Neural cell (in vitro differentiated cells): ENCODE measurements at regions not wholly inside any gene's neighbourhood (a gene's known extent, or its start where the extent isn't known, plus 50 kb on each side); places are given as distances from the start of the nearest gene placed in this dataset.

ENCODE experiments used
- H2AFZ ChIP-seq: fragments of 200-600, 300-800 bp; sonication (generic), shearing (Covaris generic); 2 replicates; pipeline ENCODE4 v1.6.0; 2014; ENCODE audit warnings: low read depth, mild to moderate bottlenecking, antibody characterized with exemption, low read length, moderate library complexity
- H3F3A ChIP-seq: fragments of 200-600 bp; shearing (Covaris generic); 2 replicates; pipeline ENCODE4 v1.6.1; 2016; ENCODE audit warnings: mild to moderate bottlenecking, moderate library complexity, mixed read lengths, antibody characterized with exemption, low read length; ENCODE audit not compliant: insufficient read depth, poor library complexity, severe bottlenecking
- H3K27ac ChIP-seq: fragments of 200-600, 300-800 bp; sonication (generic), shearing (Covaris generic); 2 replicates; pipeline ENCODE4 v1.5.1; 2014; ENCODE audit warnings: mild to moderate bottlenecking, low read length, moderate library complexity
- H3K27me3 ChIP-seq: fragments of 300-800, 200-600 bp; sonication (generic), shearing (Covaris generic); 2 replicates; pipeline ENCODE4 v1.6.0; 2014; ENCODE audit warnings: mild to moderate bottlenecking, low read depth, low read length, moderate library complexity; ENCODE audit not compliant: insufficient read depth
- H3K36me3 ChIP-seq: fragments of 300-800, 200-600 bp; sonication (generic), shearing (Covaris generic); 2 replicates; pipeline ENCODE4 v1.5.1; 2014; ENCODE audit warnings: mild to moderate bottlenecking, antibody characterized with exemption, low read length, moderate library complexity; ENCODE audit not compliant: insufficient read depth
- H3K4me2 ChIP-seq: fragments of 300-800, 200-600 bp; sonication (generic), shearing (Covaris generic); 2 replicates; pipeline ENCODE4 v1.6.0; 2014; ENCODE audit warnings: mild to moderate bottlenecking, low read length
- H3K4me3 ChIP-seq: fragments of 300-800, 200-600 bp; sonication (generic), shearing (Covaris generic); 2 replicates; pipeline ENCODE4 v1.5.1; 2014; ENCODE audit warnings: mild to moderate bottlenecking, low read length, moderate library complexity
- H3K79me2 ChIP-seq: fragments of 200-600 bp; shearing (Covaris generic); replicated peaks from 2 replicates; pipeline ENCODE4 v1.6.0; 2014; ENCODE audit warnings: mild to moderate bottlenecking, low read length, moderate library complexity; ENCODE audit not compliant: insufficient read depth
- H3K9ac ChIP-seq: fragments of 300-800, 200-600 bp; sonication (generic), shearing (Covaris generic); 2 replicates; pipeline ENCODE4 v1.6.1; 2016; ENCODE audit warnings: mild to moderate bottlenecking, low read length, mixed read lengths
- H3K9me2 ChIP-seq: fragments of 200-600 bp; shearing (Covaris generic); 2 replicates; pipeline ENCODE4 v1.6.1; 2016; ENCODE audit warnings: mild to moderate bottlenecking, low read length, mixed read lengths; ENCODE audit not compliant: insufficient read depth
- H3K9me3 ChIP-seq: fragments of 200-600, 300-800 bp; sonication (generic), shearing (Covaris generic); 2 replicates; pipeline ENCODE4 v1.6.1; 2016; ENCODE audit warnings: mild to moderate bottlenecking, mixed run types, low read length, moderate library complexity, mixed read lengths
- H4K20me1 ChIP-seq: fragments of 200-600 bp; shearing (Covaris generic); 2 replicates; pipeline ENCODE4 v1.6.1; 2016; ENCODE audit warnings: mild to moderate bottlenecking, mixed run types; ENCODE audit not compliant: insufficient read depth
- EP300 ChIP-seq: fragments of 450-650 bp; conservative IDR thresholded peaks from 2 replicates; pipeline ENCODE4 v1.6.1; 2014; ENCODE audit warnings: antibody characterized with exemption, mild to moderate bottlenecking, moderate library complexity; ENCODE audit not compliant: poor library complexity, severe bottlenecking
- EZH2 ChIP-seq: fragments of 200-600, 300-800 bp; shearing (Covaris generic), sonication (generic); IDR thresholded peaks from 2 replicates; pipeline ENCODE4 v1.6.1; 2014; ENCODE audit warnings: antibody characterized with exemption, low read length, borderline replicate concordance, mild to moderate bottlenecking; ENCODE audit not compliant: insufficient read depth, poor library complexity, severe bottlenecking
- MXI1 ChIP-seq: fragments of 450-650 bp; conservative IDR thresholded peaks from 2 replicates; pipeline ENCODE4 v1.6.1; 2014; ENCODE audit warnings: antibody characterized with exemption, mild to moderate bottlenecking; ENCODE audit not compliant: poor library complexity, severe bottlenecking
- POLR2AphosphoS5 ChIP-seq: IDR thresholded peaks from 2 replicates; pipeline ENCODE4 v1.6.1; 2012
- RAD21 ChIP-seq: fragments of 450-650 bp; conservative IDR thresholded peaks from 2 replicates; pipeline ENCODE4 v1.6.1; 2014; ENCODE audit warnings: antibody characterized with exemption, mild to moderate bottlenecking, moderate library complexity
- SMC3 ChIP-seq: fragments of 450-650 bp; conservative IDR thresholded peaks from 2 replicates; pipeline ENCODE4 v1.6.1; 2014; ENCODE audit warnings: antibody characterized with exemption, mild to moderate bottlenecking, moderate library complexity; ENCODE audit not compliant: poor library complexity
- TAF1 ChIP-seq: IDR thresholded peaks from 2 replicates; pipeline ENCODE4 v1.6.1; 2012; ENCODE audit warnings: low read depth
- TF ChIP-seq, protein P1 (sequence below): IDR thresholded peaks from 2 replicates; pipeline ENCODE4 v1.6.1; 2012; ENCODE audit warnings: borderline replicate concordance
- TF ChIP-seq, protein P2 (sequence below): fragments of 450-650 bp; IDR thresholded peaks from 2 replicates; pipeline ENCODE4 v1.5.1; 2014; ENCODE audit warnings: antibody characterized with exemption, mild to moderate bottlenecking, moderate library complexity; ENCODE audit not compliant: poor library complexity, severe bottlenecking

DNA sequence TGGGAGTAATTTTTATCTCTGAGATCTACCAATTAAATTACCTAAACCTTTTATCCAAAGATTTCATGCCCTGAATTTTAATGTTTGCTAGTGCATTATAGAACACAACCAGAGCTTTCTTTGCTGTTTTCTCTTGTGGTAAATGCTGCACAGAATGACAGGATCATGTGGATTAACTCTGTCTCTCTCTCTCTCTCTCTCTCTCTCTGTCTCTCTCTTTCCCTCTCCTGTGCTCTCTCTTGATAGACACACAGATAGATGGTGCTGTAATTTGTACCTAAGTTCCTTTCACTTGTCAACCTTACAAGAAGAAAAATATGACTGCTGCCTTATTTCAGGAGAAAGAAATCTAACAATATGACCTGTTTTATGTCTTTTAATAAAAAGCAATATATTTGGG, 211.2 kb upstream of the WDFY3 start:
- no peak for TF ChIP-seq EZH2
- TF ChIP-seq, protein P1, sequence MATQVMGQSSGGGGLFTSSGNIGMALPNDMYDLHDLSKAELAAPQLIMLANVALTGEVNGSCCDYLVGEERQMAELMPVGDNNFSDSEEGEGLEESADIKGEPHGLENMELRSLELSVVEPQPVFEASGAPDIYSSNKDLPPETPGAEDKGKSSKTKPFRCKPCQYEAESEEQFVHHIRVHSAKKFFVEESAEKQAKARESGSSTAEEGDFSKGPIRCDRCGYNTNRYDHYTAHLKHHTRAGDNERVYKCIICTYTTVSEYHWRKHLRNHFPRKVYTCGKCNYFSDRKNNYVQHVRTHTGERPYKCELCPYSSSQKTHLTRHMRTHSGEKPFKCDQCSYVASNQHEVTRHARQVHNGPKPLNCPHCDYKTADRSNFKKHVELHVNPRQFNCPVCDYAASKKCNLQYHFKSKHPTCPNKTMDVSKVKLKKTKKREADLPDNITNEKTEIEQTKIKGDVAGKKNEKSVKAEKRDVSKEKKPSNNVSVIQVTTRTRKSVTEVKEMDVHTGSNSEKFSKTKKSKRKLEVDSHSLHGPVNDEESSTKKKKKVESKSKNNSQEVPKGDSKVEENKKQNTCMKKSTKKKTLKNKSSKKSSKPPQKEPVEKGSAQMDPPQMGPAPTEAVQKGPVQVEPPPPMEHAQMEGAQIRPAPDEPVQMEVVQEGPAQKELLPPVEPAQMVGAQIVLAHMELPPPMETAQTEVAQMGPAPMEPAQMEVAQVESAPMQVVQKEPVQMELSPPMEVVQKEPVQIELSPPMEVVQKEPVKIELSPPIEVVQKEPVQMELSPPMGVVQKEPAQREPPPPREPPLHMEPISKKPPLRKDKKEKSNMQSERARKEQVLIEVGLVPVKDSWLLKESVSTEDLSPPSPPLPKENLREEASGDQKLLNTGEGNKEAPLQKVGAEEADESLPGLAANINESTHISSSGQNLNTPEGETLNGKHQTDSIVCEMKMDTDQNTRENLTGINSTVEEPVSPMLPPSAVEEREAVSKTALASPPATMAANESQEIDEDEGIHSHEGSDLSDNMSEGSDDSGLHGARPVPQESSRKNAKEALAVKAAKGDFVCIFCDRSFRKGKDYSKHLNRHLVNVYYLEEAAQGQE: no peak
- no peak for TF ChIP-seq TAF1
- TF ChIP-seq, protein P2, sequence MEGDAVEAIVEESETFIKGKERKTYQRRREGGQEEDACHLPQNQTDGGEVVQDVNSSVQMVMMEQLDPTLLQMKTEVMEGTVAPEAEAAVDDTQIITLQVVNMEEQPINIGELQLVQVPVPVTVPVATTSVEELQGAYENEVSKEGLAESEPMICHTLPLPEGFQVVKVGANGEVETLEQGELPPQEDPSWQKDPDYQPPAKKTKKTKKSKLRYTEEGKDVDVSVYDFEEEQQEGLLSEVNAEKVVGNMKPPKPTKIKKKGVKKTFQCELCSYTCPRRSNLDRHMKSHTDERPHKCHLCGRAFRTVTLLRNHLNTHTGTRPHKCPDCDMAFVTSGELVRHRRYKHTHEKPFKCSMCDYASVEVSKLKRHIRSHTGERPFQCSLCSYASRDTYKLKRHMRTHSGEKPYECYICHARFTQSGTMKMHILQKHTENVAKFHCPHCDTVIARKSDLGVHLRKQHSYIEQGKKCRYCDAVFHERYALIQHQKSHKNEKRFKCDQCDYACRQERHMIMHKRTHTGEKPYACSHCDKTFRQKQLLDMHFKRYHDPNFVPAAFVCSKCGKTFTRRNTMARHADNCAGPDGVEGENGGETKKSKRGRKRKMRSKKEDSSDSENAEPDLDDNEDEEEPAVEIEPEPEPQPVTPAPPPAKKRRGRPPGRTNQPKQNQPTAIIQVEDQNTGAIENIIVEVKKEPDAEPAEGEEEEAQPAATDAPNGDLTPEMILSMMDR: peak; percentile 18
- no peak for TF ChIP-seq SMC3
- peak; percentile 56 for TF ChIP-seq POLR2AphosphoS5
- peak; percentile 88 for TF ChIP-seq EP300
- TF ChIP-seq MXI1: no peak
- TF ChIP-seq RAD21: no peak
- Histone ChIP-seq H4K20me1 (no peaks in the 10 kb centered on the region), H3K9ac (no peak overlapping the region), H3K79me2 (no peaks in the 10 kb centered on the region), H3F3A (peaks cover 3% of the 10 kb centered on the region), H2AFZ (no peak overlapping the region), H3K4me2 (no peak overlapping the region), H3K27me3 (no peaks in the 10 kb centered on the region), H3K36me3 (no peaks in the 10 kb centered on the region), H3K9me3 (no peaks in the 10 kb centered on the region), H3K9me2 (no peaks in the 10 kb centered on the region), H3K27ac (peak overlapping the region; percentile 37), H3K4me3 (peak overlapping the region; percentile 6)

DNA sequence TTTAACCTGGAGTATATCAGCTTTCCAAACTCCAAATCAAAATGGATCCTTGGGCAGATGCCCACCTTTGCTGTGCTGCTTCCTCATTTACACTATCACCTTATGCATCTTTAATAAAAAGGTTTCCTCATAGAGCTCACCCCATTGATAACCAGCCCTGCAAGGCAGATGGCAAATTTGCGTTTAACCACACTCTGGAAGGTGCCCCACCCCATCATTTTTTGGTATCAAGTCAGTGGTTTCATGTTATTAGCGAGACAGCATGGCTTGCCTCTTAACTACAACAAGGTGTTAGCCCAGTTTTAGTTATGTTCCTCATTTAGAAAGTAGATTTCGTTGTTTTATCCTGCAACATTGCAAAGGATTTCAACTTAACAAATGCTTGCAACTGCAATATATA, 214.0 kb upstream of the WDFY3 start:
- no peak overlapping the region for H2AFZ ChIP-seq
- H3K9ac ChIP-seq: no peak overlapping the region
- H3K79me2 ChIP-seq: no peaks in the 10 kb centered on the region
- H3K27ac ChIP-seq: no peak overlapping the region
- no peaks in the 10 kb centered on the region for H3K9me3 ChIP-seq
- no peak overlapping the region for H3K4me2 ChIP-seq
- no peaks in the 10 kb centered on the region for H4K20me1 ChIP-seq
- H3F3A ChIP-seq: peaks cover 3% of the 10 kb centered on the region
- no peaks in the 10 kb centered on the region for H3K9me2 ChIP-seq
- no peaks in the 10 kb centered on the region for H3K36me3 ChIP-seq
- H3K27me3 ChIP-seq: no peaks in the 10 kb centered on the region
- no peak overlapping the region for H3K4me3 ChIP-seq
- TF ChIP-seq, protein P2: no peak
- no peak for TF ChIP-seq TAF1
- no peak for TF ChIP-seq RAD21
- TF ChIP-seq MXI1: no peak
- TF ChIP-seq, protein P1: no peak
- no peak for TF ChIP-seq EZH2
- no peak for TF ChIP-seq SMC3
